WERI-Rb-1 (cell line): ENCODE measurements at regions not wholly inside any gene's neighbourhood (a gene's known extent, or its start where the extent isn't known, plus 50 kb on each side); places are given as distances from the start of the nearest gene placed in this dataset.
"Not testable (repeated sequence)": the region's sequence is repeated elsewhere in the genome, so short reads cannot be mapped to it uniquely, and the experiment has no call there.

Experiments used
- DNase-seq: peaks from one replicate; pipeline ENCODE4 v3.0.0-alpha.2; 2020
- H3K27ac ChIP-seq: fragments of 250-450 bp; sonication (Bioruptor Pico); 2 replicates; pipeline ENCODE4 v1.5.1; 2020; ENCODE audit warnings: mild to moderate bottlenecking, moderate library complexity
- H3K27me3 ChIP-seq: fragments of 250-450 bp; sonication (Bioruptor Pico); 2 replicates; pipeline ENCODE4 v1.5.1; 2021; ENCODE audit warnings: mild to moderate bottlenecking, low read depth, moderate library complexity; ENCODE audit not compliant: insufficient read depth, severe bottlenecking
- H3K36me3 ChIP-seq: fragments of 250-450 bp; sonication (Bioruptor Pico); 2 replicates; pipeline ENCODE4 v1.5.1; 2020; ENCODE audit warnings: mild to moderate bottlenecking, moderate library complexity
- H3K4me3 ChIP-seq: 2 replicates; pipeline ENCODE4 v1.5.1; 2011; ENCODE audit warnings: low read depth, mild to moderate bottlenecking, control low read depth, low read length
- H3K9me3 ChIP-seq: fragments of 250-450 bp; sonication (Bioruptor Pico); 2 replicates; pipeline ENCODE4 v1.5.1; 2021; ENCODE audit warnings: mild to moderate bottlenecking, moderate library complexity; ENCODE audit not compliant: severe bottlenecking
- TF ChIP-seq, protein P1 (sequence below): IDR thresholded peaks from 2 replicates; pipeline ENCODE4 v1.5.1; 2011; ENCODE audit warnings: low read depth, mild to moderate bottlenecking, control low read depth, inconsistent platforms, low read length

DNA sequence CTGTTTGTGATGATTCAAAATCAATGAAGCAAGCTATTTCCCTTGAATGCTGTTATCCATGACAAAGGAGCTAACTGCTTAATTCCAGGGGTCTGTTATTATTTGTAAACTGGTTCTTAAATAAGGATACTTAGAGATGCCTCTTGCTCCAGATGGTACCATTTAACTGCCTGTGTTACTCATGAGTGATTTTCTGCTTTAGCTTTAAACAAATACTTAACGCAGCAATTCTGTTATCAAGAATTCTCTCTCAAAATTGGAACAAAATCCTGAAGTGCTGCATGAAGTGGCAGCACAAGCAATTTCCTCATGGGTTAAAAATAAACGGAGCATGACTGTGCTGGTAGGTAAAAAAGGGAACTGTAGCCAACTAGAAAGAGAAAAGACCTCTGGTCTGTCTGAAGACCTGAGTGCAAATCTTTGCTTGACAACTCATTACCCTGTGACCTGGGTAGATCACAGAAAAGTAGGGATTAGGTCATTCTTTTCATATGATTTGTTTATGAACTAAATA is 62.5 kb upstream of the GBE1 start:
- Histone ChIP-seq H3K9me3 (no peaks in the 10 kb centered on the region), H3K27me3 (no peaks in the 10 kb centered on the region), H3K36me3 (no peaks in the 10 kb centered on the region), H3K27ac (no peak overlapping the region), H3K4me3 (no peak overlapping the region)
- TF ChIP-seq, protein P1, sequence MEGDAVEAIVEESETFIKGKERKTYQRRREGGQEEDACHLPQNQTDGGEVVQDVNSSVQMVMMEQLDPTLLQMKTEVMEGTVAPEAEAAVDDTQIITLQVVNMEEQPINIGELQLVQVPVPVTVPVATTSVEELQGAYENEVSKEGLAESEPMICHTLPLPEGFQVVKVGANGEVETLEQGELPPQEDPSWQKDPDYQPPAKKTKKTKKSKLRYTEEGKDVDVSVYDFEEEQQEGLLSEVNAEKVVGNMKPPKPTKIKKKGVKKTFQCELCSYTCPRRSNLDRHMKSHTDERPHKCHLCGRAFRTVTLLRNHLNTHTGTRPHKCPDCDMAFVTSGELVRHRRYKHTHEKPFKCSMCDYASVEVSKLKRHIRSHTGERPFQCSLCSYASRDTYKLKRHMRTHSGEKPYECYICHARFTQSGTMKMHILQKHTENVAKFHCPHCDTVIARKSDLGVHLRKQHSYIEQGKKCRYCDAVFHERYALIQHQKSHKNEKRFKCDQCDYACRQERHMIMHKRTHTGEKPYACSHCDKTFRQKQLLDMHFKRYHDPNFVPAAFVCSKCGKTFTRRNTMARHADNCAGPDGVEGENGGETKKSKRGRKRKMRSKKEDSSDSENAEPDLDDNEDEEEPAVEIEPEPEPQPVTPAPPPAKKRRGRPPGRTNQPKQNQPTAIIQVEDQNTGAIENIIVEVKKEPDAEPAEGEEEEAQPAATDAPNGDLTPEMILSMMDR: no peak
- no peak for DNase-seq

DNA sequence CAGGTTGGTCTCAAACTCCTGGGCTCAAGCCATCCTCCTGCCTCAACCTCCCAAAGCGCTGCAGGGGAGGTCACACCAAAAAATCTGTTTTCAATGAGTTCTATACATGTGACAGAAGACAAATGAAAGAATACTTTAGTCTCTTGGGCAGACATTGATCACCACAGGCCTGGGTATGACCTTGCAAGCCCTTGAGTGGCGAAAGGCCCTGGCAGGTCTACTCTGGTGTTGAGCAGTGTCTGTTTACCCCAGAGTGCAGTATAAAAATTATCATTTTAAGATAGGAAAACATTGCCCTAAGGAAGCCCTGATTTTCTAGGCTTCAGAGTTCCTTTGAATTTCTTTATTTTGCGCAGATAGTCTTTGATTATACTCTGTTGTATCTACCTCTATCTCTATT is 61.6 kb upstream of the GBE1 start:
- Histone ChIP-seq H3K27ac (no peak overlapping the region), H3K27me3 (no peaks in the 10 kb centered on the region), H3K4me3 (no peak overlapping the region), H3K9me3 (no peaks in the 10 kb centered on the region), H3K36me3 (no peaks in the 10 kb centered on the region)
- DNase-seq: no peak
- TF ChIP-seq, protein P1: no peak

DNA sequence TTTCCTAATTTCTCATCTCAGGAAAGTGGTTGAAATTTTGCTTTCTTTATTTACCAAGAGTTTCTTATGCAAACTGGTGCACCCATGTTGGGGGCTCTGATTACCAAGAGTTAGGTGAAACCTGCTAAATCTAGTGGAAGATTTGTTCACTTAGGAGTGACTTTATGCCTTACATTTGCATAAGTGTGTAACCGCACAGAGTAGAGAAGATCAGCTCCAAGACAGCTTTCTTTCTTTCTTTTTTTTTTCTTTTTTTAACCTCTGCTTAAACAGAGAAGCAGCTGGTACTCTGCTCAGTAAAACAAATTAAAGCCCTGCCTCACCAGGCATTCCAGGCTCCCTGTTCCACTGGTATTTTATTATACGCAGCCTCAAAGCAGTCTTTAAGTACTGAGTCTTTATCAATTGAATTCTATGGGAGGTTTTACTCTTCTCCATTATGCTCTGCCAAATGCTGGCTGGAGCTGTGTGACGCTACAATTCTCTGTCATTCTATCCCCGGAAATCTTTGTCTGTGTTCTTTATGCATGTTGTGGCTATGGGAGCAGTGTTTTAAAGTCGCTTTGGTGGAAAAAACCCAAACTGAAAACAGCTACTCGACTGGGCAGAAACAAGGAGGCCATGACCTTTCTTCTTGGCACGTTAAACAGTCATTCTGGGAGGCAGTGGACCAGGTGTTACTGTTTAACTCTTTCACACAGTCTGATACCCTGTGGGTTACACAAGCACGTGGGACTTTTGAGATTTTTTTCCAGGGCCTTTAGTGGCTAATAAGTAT is 55.2 kb upstream of the GBE1 start:
- no peak for DNase-seq
- TF ChIP-seq, protein P1: no peak
- Histone ChIP-seq H3K27ac (no peak overlapping the region), H3K4me3 (no peak overlapping the region), H3K36me3 (no peaks in the 10 kb centered on the region), H3K9me3 (no peaks in the 10 kb centered on the region), H3K27me3 (no peaks in the 10 kb centered on the region)

DNA sequence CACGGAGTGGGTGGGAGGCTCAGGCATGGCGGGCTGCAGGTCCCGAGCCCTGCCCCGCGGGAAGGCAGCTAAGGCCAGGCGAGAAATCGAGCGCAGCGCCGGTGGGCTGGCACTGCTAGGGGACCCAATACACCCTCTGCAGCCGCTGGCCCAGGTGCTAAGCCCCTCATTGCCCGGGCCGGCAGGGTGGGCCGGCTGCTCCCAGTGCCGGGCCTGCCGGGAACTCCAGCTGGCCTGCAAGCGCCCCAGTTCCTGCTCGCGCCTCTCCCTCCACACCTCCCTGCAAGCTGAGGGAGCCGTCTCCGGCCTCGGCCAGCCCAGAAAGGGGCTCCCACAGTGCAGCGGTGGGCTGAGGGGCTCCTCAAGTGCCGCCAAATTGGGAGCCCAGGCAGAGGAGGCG is 50.7 kb upstream of the GBE1 start:
- not testable (repeated sequence) for H3K4me3 ChIP-seq, DNase-seq, H3K27me3 ChIP-seq, H3K9me3 ChIP-seq, H3K36me3 ChIP-seq, H3K27ac ChIP-seq
